BJ (cell line): ENCODE measurements at regions not wholly inside any gene's neighbourhood (a gene's known extent, or its start where the extent isn't known, plus 50 kb on each side); places are given as distances from the start of the nearest gene placed in this dataset.

ENCODE experiments used
- CTCF ChIA-PET: fragments of 350-600 bp; formaldehyde crosslinking; extraction: SDS; loops from one replicate; lab custom pipeline; 2021; ENCODE audit warnings: antibody characterized with exemption, inconsistent platforms; lab: Yijun Ruan, JAX
- POLR2A ChIA-PET: fragments of 300-600 bp; sonication (Branson Sonifier 250); formaldehyde crosslinking; extraction: SDS; loops from one replicate; lab custom pipeline; 2021; ENCODE audit warnings: antibody characterized with exemption; lab: Charles Lee
- DNase-seq: peaks from one replicate; pipeline ENCODE4 v3.0.0-alpha.2; 2011; ENCODE audit warnings: low read depth
- H3K27me3 ChIP-seq: 2 replicates; pipeline ENCODE4 v1.6.0; 2011; ENCODE audit warnings: low read length; ENCODE audit not compliant: control insufficient read depth, insufficient read depth
- H3K36me3 ChIP-seq: 2 replicates; pipeline ENCODE4 v1.5.1; 2011; ENCODE audit warnings: low read length; ENCODE audit not compliant: control insufficient read depth, insufficient read depth
- H3K4me3 ChIP-seq: 2 replicates; pipeline ENCODE4 v1.5.1; 2011; ENCODE audit warnings: low read depth, mild to moderate bottlenecking, control low read depth, low read length
- CTCF ChIP-seq: IDR thresholded peaks from 2 replicates; pipeline ENCODE4 v1.5.1; 2011; ENCODE audit warnings: low read depth, mild to moderate bottlenecking, control low read depth, inconsistent platforms, low read length, moderate library complexity; ENCODE audit not compliant: insufficient read depth

GRCh38 chr6:1131285-1132079 lies 180.4 kb upstream of the FOXQ1 start:
- Histone ChIP-seq H3K4me3 (no peak overlapping the region), H3K36me3 (no peaks in the 10 kb centered on the region), H3K27me3 (no peaks in the 10 kb centered on the region; the same call in 1 of the 2 replicates)
- peak; percentile 71 for DNase-seq
- ChIA-PET CTCF (interaction anchor here (1.7 kb wide), 1 partner anchor 250 kb away, joined by 5 read pairs; no protein-coding TSS in a partner anchor), POLR2A (interaction anchor here (0.5 kb wide), 1 partner anchor 13 kb away, joined by 3 read pairs; no protein-coding TSS in a partner anchor)
- TF ChIP-seq CTCF, result no peak

GRCh38 chr6:1130709-1131108 lies 181.2 kb upstream of the FOXQ1 start:
- ChIA-PET CTCF (interaction anchor here (1.2 to 1.7 kb wide), 3 partner anchors 10 to 250 kb away, joined by 3 to 5 read pairs (median 5); no protein-coding TSS in a partner anchor), POLR2A (no interaction called here)
- no peak for DNase-seq
- Histone ChIP-seq H3K27me3 (no peaks in the 10 kb centered on the region; the same call in none of the 2 replicates), H3K4me3 (no peak overlapping the region), H3K36me3 (no peaks in the 10 kb centered on the region)
- no peak for TF ChIP-seq CTCF

DNA sequence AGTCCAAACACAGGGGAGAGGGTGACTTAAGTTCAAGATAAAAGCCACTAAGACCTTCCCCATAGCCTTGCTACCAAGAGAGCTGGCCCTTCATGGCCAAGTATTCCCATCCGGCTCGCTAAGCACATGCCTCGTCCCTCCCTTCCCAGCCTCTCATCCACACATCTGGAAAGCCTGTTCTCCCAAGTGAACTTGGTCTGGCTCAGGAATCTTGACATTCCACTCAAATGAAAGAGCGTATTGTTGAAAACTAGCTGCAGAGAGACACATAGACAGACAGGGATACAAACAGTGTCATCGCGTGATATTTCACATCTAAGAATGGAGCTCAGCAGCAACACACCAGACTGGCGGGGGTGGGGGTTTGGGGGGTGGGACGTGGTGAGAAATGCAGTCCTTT lies 182.8 kb upstream of the FOXQ1 start:
- no peak overlapping the region for H3K4me3 ChIP-seq
- CTCF ChIA-PET, result interaction anchor here (1.1 to 1.3 kb wide), 2 partner anchors 15 to 17 kb away, joined by 3 read pairs; no protein-coding TSS in a partner anchor
- H3K36me3 ChIP-seq, result no peaks in the 10 kb centered on the region
- H3K27me3 ChIP-seq, result no peaks in the 10 kb centered on the region; the same call in none of the 2 replicates
- no peak for TF ChIP-seq CTCF
- POLR2A ChIA-PET, result interaction anchor here (0.6 kb wide), 1 partner anchor 63 kb away, joined by 3 read pairs; no protein-coding TSS in a partner anchor
- DNase-seq, result peak; percentile 36

DNA sequence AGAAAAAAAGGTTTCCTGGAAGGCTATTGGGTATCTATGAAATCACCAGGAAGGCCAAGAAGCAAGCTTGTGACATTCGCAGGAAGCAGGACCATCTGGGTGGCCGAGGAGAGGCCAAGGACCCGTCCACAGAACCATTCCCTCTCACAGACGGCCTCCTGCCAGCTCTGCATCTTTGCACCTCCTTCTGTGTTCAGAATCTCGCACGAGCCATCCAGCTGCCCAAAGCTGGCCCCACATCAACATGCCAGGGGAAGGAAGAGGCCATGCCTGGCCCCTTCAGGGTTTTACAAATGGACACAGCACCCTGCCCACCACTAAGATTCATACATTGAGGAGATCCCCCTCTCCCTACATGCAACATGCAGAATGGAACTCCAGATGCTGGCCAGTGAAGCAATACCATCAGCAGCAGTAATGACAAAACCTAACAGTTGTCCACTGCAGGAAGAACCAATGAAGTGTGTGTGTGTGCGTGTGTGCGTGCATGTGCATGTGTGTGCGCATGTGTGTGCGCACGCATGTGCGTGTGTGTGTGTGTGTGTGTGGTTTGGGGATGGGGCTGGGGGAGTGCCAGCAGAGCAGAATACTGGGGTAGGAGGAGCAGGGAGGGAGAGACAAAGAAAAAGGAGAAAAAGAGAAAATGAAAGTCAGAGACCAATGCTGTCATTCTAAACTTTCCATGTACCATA lies 184.2 kb upstream of the FOXQ1 start:
- TF ChIP-seq CTCF, result no peak
- Histone ChIP-seq H3K4me3 (no peak overlapping the region), H3K27me3 (no peaks in the 10 kb centered on the region; the same call in none of the 2 replicates), H3K36me3 (no peaks in the 10 kb centered on the region)
- no peak for DNase-seq
- CTCF ChIA-PET, result interaction anchor here (1.1 kb wide), 1 partner anchor 16 kb away, joined by 3 read pairs; no protein-coding TSS in a partner anchor
- POLR2A ChIA-PET, result no interaction called here

DNA sequence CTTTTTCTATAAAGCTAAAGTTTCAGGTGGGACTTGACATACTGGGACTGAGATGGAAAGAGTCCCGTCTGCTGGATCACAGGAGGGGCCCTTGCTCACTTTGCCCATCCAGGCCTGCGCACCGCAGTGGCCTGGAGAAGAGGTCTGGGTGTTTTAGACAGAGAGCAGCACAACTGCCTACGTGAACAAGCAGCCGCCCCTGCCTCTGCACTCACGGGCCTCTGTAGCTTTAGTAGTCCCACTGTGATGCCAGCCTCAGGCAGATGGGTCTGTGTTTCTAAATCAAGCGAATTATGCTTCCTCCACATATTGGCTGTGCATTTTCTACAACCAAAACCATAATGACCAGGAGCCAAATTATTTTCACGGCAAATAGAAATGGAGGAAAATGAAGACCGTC lies 184.8 kb upstream of the FOXQ1 start:
- POLR2A ChIA-PET, result no interaction called here

More for the DNA sequence above, 184.8 kb upstream of the FOXQ1 start:
- DNase-seq, result no peak
- H3K36me3 ChIP-seq, result no peaks in the 10 kb centered on the region
- H3K4me3 ChIP-seq, result no peak overlapping the region
- CTCF ChIA-PET, result interaction anchor here (0.7 kb wide), 1 partner anchor 27 kb away, joined by 4 read pairs; no protein-coding TSS in a partner anchor
- no peak for TF ChIP-seq CTCF
- H3K27me3 ChIP-seq, result peaks cover 2% of the 10 kb centered on the region
